HG02938 (cell line): ENCODE measurements at regions not wholly inside any gene's neighbourhood (a gene's known extent, or its start where the extent isn't known, plus 50 kb on each side); places are given as distances from the start of the nearest gene placed in this dataset.

ENCODE experiments used
- ATAC-seq: cut with Tn5 transposase; IDR thresholded peaks from one replicate; pipeline ENCODE4 v1.9.1; 2021; ENCODE audit warnings: mild to moderate bottlenecking, moderate library complexity; ENCODE audit not compliant: unreplicated experiment

GRCh38 chr13:111609631-111610030 lies 289.2 kb downstream of the TEX29 start:
- ATAC-seq: no peak

GRCh38 chr13:111610081-111610480 lies 289.6 kb downstream of the TEX29 start:
- no peak for ATAC-seq

DNA sequence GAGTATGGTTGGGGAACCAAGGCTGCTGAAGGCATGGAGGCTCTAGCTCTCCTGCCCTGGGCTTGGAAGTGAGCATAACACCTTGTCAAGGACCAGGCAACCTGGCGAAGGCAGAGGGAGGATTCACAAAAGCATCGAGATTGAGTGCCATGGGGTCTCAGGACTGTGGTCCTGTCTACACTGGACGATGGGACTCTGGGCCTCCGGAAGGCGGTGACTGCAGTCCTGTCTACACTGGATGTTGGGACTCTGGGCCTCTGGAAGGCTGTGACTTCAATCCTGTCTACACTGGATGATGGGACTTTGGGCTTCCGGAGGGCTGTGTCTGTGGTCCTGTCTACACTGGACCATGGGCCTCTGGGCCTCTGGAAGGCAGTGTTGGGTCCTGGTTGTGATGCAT lies 290.4 kb downstream of the TEX29 start:
- ATAC-seq: no peak

DNA sequence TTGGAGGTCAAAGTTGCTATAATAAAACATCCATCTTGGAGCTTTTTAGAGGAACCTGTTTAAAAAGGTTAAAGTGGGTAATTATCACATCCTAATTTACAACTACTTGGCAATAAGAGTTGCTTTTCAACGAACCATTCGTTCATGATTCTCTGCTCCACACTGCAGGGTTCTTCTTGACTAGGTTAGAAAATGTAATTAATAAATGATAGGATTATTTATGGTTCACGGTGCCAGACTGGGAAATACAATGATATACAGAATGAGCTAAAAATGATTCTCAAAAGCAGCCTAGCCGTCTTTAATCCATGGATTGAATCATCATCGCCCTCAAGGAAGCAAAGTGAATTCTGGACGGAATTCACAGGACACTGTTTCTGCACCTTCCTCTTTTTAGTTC lies 291.2 kb downstream of the TEX29 start:
- no peak for ATAC-seq

GRCh38 chr13:111612886-111613285 lies 292.4 kb downstream of the TEX29 start:
- ATAC-seq: no peak

DNA sequence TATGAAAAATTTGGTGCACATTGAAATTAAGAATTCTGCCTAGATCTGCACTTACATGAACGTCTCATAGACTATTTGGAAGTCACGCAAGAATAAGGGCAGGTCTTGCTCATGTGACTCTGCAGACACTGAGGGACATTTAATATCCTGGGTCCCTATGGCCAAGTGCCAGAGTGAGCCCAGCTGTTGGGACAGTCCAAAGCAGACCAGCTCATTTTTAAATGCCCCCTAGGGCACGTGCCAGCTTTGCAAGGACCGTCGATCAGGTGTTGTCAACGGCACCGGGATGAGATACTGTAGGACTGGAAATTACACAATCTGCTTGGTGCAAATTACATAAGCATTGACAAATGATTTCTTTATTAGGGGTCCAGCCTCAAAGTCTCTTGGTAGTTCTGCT lies 293.6 kb downstream of the TEX29 start:
- no peak for ATAC-seq

GRCh38 chr13:111614613-111615012 lies 294.2 kb downstream of the TEX29 start:
- no peak for ATAC-seq

GRCh38 chr13:111616203-111616602 lies 295.8 kb downstream of the TEX29 start:
- ATAC-seq: no peak

DNA sequence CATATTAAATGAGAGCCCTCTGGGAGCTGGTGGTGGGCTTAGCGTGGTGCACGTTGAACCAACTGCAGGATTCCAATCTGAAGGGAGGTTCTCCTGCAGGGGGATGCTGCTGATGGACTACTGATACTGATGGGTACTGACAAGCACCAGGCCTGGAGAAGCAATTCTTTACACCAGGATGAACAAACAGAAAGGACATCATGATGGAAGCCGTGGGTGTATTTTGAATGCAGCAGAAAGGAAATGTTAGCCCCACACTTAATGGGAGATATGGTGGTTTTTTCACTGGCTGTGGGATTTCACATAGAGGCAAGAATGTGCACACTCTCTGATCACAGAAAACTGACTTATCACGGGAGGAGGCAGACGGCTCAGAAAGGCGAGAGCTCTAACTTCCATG lies 299.7 kb downstream of the TEX29 start:
- ATAC-seq: no peak

- ATAC-seq: no peak
Observed at GRCh38 chr13:111620586-111620985, 300.1 kb downstream of the TEX29 start.

DNA sequence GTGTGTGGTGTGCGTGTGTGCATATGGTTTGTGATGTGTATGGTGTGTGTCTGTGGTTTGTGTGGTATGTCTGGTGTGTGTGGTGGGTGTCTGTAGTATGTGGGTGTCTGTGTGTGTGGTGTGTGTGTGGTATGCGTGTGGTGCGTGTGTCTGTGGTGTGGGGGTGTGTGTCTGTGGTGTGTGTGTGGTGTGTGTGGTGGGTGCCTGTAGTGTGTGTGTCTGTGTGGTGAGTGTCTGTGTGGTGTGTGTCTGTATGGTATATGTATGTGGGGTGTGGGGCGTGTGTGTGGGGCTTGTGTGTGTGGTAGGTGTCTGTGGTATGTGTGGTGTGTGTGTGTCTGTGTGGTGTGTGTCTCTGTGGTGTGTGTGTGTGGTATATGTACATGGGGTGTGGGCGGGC lies 300.7 kb downstream of the TEX29 start:
- no peak for ATAC-seq

DNA sequence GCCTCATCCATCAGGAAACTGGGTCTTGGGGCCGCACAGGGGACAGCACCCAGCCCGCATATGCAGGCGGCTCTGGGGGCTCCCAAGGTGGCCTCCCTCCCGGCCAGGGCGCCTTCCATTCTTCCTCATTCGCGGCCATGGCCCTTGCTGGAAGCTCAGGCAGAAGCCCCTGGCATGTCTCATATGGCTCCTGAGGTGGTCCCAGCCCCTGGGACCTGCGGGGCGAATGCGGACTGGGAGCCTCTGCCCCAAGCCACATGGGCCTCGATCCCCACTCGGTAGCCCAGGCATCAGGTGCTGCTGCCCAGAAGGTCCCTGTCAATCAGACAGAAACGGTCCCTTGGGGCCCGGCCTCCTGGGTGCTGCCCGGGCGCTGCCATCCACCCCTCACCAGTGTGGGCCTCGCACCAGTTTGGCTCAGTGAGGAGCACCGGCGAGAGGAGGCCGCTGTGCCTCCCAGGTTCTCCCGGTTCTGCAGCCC lies 301.6 kb downstream of the TEX29 start:
- ATAC-seq: no peak

GRCh38 chr13:111623208-111623607 lies 302.8 kb downstream of the TEX29 start:
- ATAC-seq: no peak

DNA sequence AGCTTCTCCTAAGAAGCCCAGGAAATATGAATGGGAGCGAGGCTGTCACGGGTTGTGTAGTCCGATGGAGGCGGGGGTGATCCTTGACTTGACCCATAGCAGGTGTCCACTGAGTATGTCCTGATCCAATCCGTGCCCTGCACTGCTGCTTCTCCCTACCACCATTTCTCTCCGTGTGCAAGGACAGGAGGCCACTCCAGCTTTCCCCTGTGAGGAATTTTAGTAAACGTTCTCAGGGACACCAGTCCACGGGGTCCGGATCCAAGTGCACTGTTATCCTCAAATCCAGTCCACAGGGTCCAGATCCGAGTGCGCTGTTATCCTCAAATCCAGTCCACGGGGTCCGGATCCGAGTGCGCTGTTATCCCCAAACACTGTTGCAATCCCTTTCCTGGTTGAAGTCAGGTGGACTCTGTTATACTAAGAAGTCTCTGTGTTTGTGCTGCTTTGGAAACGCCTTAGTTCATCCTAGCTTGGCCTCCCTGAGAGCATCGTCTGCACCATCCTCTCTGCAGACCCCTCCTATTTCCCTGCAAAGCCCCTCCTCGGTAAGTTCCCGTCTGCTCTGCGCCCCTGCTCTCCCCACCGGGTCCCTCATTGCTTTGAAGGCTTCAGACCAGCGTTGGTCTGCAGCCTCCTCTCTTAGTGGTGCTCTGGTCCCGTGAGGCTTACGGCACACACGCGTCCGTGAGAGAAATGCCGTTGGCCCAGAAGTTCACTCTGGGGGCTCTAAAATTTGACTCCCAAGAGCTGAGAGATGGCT lies 303.5 kb downstream of the TEX29 start:
- no peak for ATAC-seq

DNA sequence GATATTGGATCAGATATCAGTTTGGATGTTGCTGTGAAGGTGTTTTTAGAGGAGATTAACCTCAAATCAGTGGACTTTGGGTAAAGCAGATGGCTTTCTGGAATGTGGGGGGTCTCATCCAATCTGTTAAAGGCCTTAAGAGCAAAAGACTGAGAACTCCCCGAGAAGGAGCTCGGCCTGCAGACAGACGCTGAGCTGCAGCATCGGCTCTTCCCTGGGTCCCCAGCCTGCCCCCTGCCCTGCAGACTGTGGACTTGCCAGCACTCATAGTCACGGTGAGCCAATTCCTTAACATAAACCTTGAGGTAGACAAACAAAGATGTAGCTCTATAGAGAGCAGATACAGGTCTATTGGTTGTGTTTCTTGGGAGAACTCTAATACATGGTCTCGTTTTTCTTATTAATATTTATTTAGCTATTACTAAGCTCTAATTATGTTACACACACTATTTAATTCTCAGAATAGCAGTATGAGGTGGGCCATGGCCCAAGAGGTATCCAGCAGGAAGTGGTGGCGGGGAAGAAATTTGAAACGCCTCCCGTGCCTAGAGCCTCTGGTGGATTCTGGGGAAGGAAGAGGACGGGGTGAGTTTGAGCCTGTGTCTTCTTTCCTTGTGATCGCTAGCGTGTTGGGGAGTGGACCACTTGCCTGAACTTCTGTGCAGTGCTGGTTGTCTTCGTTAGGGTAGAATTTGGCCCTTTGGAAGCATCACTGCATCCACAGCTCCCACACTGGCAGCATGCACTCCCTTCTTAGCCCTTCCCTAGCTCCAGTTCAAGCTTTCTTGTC lies 305.3 kb downstream of the TEX29 start:
- ATAC-seq: no peak

GRCh38 chr13:111626371-111627305 lies 306.2 kb downstream of the TEX29 start:
- ATAC-seq: no peak

DNA sequence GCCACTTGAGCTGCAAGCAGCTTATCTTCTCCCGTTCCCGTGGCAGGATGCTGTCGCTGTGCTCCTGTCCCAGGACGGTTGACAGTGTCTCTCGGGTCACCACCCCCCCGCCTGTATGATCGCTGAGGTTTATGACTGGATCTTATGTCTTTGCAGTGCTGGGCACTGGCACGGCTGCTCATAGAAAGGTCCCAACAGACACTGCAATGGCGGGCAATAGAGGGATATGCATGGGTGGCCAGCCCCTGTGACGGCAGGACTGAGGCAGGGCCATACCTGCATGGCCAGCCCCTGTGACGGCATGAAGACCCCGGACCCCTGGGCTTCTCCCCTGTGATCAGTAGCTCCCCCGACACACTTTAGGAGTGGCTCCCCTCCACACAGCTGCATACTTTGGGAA lies 307.2 kb downstream of the TEX29 start:
- ATAC-seq: no peak

DNA sequence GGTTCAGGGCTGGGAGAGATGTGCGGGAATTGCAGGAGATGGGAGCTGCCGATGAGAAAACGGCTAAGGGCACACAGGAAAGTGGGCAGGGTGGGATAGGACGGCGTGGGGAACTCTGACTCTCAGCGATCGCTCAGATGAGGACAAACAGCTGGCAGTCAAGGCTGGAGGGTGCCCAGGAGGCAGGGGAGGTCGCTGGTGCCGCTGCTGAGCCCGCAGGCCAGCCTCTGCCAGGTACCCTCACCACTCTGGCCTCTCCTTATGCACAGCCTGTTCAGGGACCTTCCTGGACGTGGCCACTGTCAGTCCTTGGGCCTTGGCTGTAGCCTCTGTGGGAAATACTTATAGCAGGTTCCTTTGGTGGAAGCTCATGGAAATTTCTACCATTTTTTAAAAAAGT lies 308.6 kb downstream of the TEX29 start:
- ATAC-seq: no peak

- no peak for ATAC-seq
Observed at GRCh38 chr13:111629457-111629856, 309.0 kb downstream of the TEX29 start.

DNA sequence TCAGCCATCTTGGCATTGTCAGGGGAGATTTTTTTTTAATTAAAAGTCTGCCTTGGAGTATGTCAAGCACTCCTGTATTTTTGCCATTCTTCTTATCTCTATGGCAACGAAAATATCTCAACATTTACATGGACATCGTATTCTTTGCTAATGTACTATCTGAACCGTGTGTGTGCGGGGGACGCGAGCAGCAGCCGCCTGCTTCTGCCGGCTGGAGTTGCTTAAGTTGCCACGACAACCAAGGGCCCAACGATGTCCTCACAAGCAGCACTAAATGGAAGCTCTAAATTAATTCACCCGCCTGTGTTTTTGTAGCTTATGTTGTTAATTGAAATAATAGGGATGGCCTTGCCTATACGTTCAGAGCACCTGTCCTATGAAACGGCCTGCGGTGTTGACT lies 309.5 kb downstream of the TEX29 start:
- ATAC-seq: no peak

DNA sequence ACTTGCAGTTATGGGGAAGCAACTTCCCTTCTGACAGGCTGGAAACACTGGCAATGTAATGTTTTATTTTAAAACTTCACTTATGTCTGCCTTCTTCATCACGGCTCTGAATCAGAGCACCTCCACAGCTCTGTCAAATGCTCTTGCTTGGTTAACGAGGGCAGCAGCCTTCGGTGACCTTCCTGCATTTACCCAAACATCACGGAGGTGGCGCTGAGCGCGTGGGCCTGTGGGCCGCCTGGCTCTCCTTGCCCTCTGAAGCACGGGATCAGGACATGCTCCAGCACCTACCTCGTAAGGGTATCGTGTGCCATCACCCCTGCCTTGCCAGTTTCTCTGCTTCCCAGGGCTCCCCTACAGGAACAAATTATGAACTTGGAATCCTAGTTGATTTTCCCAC lies 310.0 kb downstream of the TEX29 start:
- ATAC-seq: no peak
